Mononuclear cell (primary cell): ENCODE measurements at regions not wholly inside any gene's neighbourhood (a gene's known extent, or its start where the extent isn't known, plus 50 kb on each side); places are given as distances from the start of the nearest gene placed in this dataset.

Experiments
- H3K27me3 ChIP-seq: 2 replicates; pipeline ENCODE4 v1.6.0; 2011; ENCODE audit warnings: low read length, control low read depth; ENCODE audit not compliant: insufficient read depth
- H3K4me1 ChIP-seq: 2 replicates; pipeline ENCODE4 v1.5.1; 2011; ENCODE audit warnings: mild to moderate bottlenecking, low read length, control low read depth; ENCODE audit not compliant: insufficient read depth
- H3K4me3 ChIP-seq: 2 replicates; pipeline ENCODE4 v1.5.1; 2011; ENCODE audit warnings: mild to moderate bottlenecking, low read length, moderate library complexity
- H3K9me3 ChIP-seq: 2 replicates; pipeline ENCODE4 v1.5.1; 2011; ENCODE audit warnings: low read depth, mild to moderate bottlenecking, control low read depth, low read length

- Histone ChIP-seq H3K27me3 (no peaks in the 10 kb centered on the region), H3K4me3 (peak overlapping the region; percentile 13), H3K9me3 (no peaks in the 10 kb centered on the region), H3K4me1 (peaks cover 72% of the 10 kb centered on the region)
These were observed 259.7 kb downstream of the SEC14L1 start for GRCh38 chr17:77400445-77400870.

- H3K4me3 ChIP-seq: no peak overlapping the region
- H3K9me3 ChIP-seq: no peaks in the 10 kb centered on the region
- H3K4me1 ChIP-seq: peaks cover 85% of the 10 kb centered on the region
- no peaks in the 10 kb centered on the region for H3K27me3 ChIP-seq
These were observed 261.5 kb downstream of the SEC14L1 start for GRCh38 chr17:77402159-77402731.

- H3K9me3 ChIP-seq: no peaks in the 10 kb centered on the region
- H3K27me3 ChIP-seq: no peaks in the 10 kb centered on the region
- H3K4me1 ChIP-seq: peaks cover 99% of the 10 kb centered on the region
- no peak overlapping the region for H3K4me3 ChIP-seq
These were observed 263.1 kb downstream of the SEC14L1 start for GRCh38 chr17:77403854-77404253.

- Histone ChIP-seq H3K4me1 (peaks cover 99% of the 10 kb centered on the region), H3K4me3 (peak overlapping the region; percentile 44), H3K27me3 (no peaks in the 10 kb centered on the region), H3K9me3 (no peaks in the 10 kb centered on the region)
These were observed 264.2 kb downstream of the SEC14L1 start for GRCh38 chr17:77404812-77405581.

GRCh38 chr17:77405867-77406732, 265.3 kb downstream of the SEC14L1 start:
- Histone ChIP-seq H3K4me3 (peak overlapping the region; percentile 44), H3K4me1 (peaks cover 99% of the 10 kb centered on the region), H3K27me3 (no peaks in the 10 kb centered on the region), H3K9me3 (no peaks in the 10 kb centered on the region)

- Histone ChIP-seq H3K4me3 (no peak overlapping the region), H3K9me3 (no peaks in the 10 kb centered on the region), H3K27me3 (no peaks in the 10 kb centered on the region), H3K4me1 (peaks cover 91% of the 10 kb centered on the region)
These were observed 266.8 kb downstream of the SEC14L1 start for GRCh38 chr17:77407321-77408277.

GRCh38 chr17:77408284-77408683, 267.5 kb downstream of the SEC14L1 start:
- peaks cover 84% of the 10 kb centered on the region for H3K4me1 ChIP-seq
- no peaks in the 10 kb centered on the region for H3K27me3 ChIP-seq
- H3K4me3 ChIP-seq: no peak overlapping the region
- no peaks in the 10 kb centered on the region for H3K9me3 ChIP-seq

- Histone ChIP-seq H3K4me3 (no peak overlapping the region), H3K9me3 (no peaks in the 10 kb centered on the region), H3K4me1 (peaks cover 75% of the 10 kb centered on the region), H3K27me3 (no peaks in the 10 kb centered on the region)
These were observed 268.8 kb downstream of the SEC14L1 start for GRCh38 chr17:77409282-77410161.

- no peaks in the 10 kb centered on the region for H3K9me3 ChIP-seq
- no peaks in the 10 kb centered on the region for H3K27me3 ChIP-seq
- H3K4me1 ChIP-seq: peaks cover 65% of the 10 kb centered on the region
- no peak overlapping the region for H3K4me3 ChIP-seq
These were observed 269.7 kb downstream of the SEC14L1 start for GRCh38 chr17:77410470-77410869.

GRCh38 chr17:77414811-77415400, 274.1 kb downstream of the SEC14L1 start:
- H3K9me3 ChIP-seq: no peaks in the 10 kb centered on the region
- H3K4me3 ChIP-seq: no peak overlapping the region
- H3K4me1 ChIP-seq: peaks cover 44% of the 10 kb centered on the region
- no peaks in the 10 kb centered on the region for H3K27me3 ChIP-seq

GRCh38 chr17:77416105-77416713, 275.4 kb downstream of the SEC14L1 start:
- Histone ChIP-seq H3K27me3 (no peaks in the 10 kb centered on the region), H3K9me3 (no peaks in the 10 kb centered on the region), H3K4me1 (peaks cover 44% of the 10 kb centered on the region), H3K4me3 (no peak overlapping the region)

- Histone ChIP-seq H3K4me3 (no peak overlapping the region), H3K27me3 (no peaks in the 10 kb centered on the region), H3K4me1 (peaks cover 49% of the 10 kb centered on the region)
These were observed 276.8 kb downstream of the SEC14L1 start for GRCh38 chr17:77417575-77417974.

GRCh38 chr17:77418609-77419008, 277.8 kb downstream of the SEC14L1 start:
- Histone ChIP-seq H3K4me3 (no peak overlapping the region), H3K27me3 (no peaks in the 10 kb centered on the region), H3K4me1 (peaks cover 47% of the 10 kb centered on the region), H3K9me3 (no peaks in the 10 kb centered on the region)

More at GRCh38 chr17:77417575-77417974, 276.8 kb downstream of the SEC14L1 start:
- H3K9me3 ChIP-seq: no peaks in the 10 kb centered on the region
